HCT116 (cell line): ENCODE measurements at regions not wholly inside any gene's neighbourhood (a gene's known extent, or its start where the extent isn't known, plus 50 kb on each side); places are given as distances from the start of the nearest gene placed in this dataset.
"Not testable (repeated sequence)": the region's sequence is repeated elsewhere in the genome, so short reads cannot be mapped to it uniquely, and the experiment has no call there.

Source experiments
- ATAC-seq: fragments of 200-7000 bp; cut with Tn5 transposase; 2 replicates; pipeline ENCODE4 v1.9.1; 2020; ENCODE audit warnings: mild to moderate bottlenecking, moderate library complexity
- BruUV-seq: library from RNA; stranded (reverse); fragments of 400-500 nt; replicated peaks from 2 replicates; lab custom pipeline; 2021; lab: Mats Ljungman, UMichigan
- CTCF ChIA-PET: fragments of 300-600 bp; sonication (Branson Sonifier 250); formaldehyde crosslinking; loops from one replicate; lab custom pipeline; 2021; ENCODE audit warnings: antibody characterized with exemption; lab: Charles Lee
- POLR2A ChIA-PET: fragments of 300-600, 350-600 bp; sonication (Branson Sonifier 250); formaldehyde crosslinking; loops from one replicate; lab custom pipeline; 2021; ENCODE audit warnings: antibody characterized with exemption; lab: Charles Lee
- RAD21 ChIA-PET, 2 experiments: fragments of 300-600 bp; sonication (Branson Sonifier 250); formaldehyde crosslinking; loops; one replicate each; lab custom pipeline; 2023; ENCODE audit warnings: low total read pairs in 2 of 2; ENCODE audit not compliant: uncharacterized antibody in 2 of 2, unreplicated experiment in 2 of 2, low non-redundant PET in 1 of 2; lab: Charles Lee
- DNase-seq: peaks from one replicate; pipeline ENCODE4 v3.0.0-alpha.2; 2010; ENCODE audit warnings: low read depth, low spot score
- H2AFZ ChIP-seq: fragments of 200-600 bp; shearing (Covaris generic), sonication (generic); 2 replicates; pipeline ENCODE4 v1.6.1; 2017; ENCODE audit warnings: low read depth, mixed run types, mixed read lengths, antibody characterized with exemption, low read length; ENCODE audit not compliant: poor library complexity, severe bottlenecking
- H3K27ac ChIP-seq: 2 replicates; pipeline ENCODE4 v1.5.1; 2012; ENCODE audit warnings: low read depth, low read length
- H3K27me3 ChIP-seq: fragments of 200-600 bp; sonication (generic); 2 replicates; pipeline ENCODE4 v1.6.1; 2016; ENCODE audit warnings: mixed run types, low read length, mixed read lengths; ENCODE audit not compliant: insufficient read depth
- H3K36me3 ChIP-seq, 2 experiments: fragments of 200-500 bp in 1 of 2; fragments of 200-600 bp in 1 of 2; sonication (Bioruptor generic) in 1 of 2; sonication (generic) in 1 of 2; 2 replicates each; pipeline versions ENCODE4 v1.5.1 to v1.6.1; 2014 to 2016; ENCODE audit warnings: low read length in 2 of 2, inconsistent platforms in 1 of 2, mixed read lengths in 1 of 2, mixed run types in 1 of 2; ENCODE audit not compliant: insufficient read depth in 2 of 2, control insufficient read depth in 1 of 2
- H3K4me1 ChIP-seq, 2 experiments: fragments of 200-600 bp in 1 of 2; sonication (generic) in 1 of 2; 2 replicates each; pipeline versions ENCODE4 v1.5.1 to v1.6.1; 2012 to 2017; ENCODE audit warnings: low read length in 2 of 2, inconsistent platforms in 1 of 2, mild to moderate bottlenecking in 1 of 2, mixed read lengths in 1 of 2, mixed run types in 1 of 2, moderate library complexity in 1 of 2; ENCODE audit not compliant: insufficient read depth in 2 of 2, control insufficient read depth in 1 of 2
- H3K4me2 ChIP-seq: fragments of 200-600 bp; sonication (generic); 2 replicates; pipeline ENCODE4 v1.6.1; 2017; ENCODE audit warnings: mixed run types, low read length, mixed read lengths
- H3K4me3 ChIP-seq, 2 experiments: fragments of 200-600 bp in 1 of 2; sonication (generic) in 1 of 2; replicated peaks in 1 of 2; 2 replicates each; pipeline ENCODE4 v1.5.1; 2011 to 2016; ENCODE audit warnings: low read length in 2 of 2, control low read depth in 1 of 2, low read depth in 1 of 2, mild to moderate bottlenecking in 1 of 2, mixed read lengths in 1 of 2, mixed run types in 1 of 2
- H3K79me2 ChIP-seq: fragments of 200-600 bp; sonication (generic); 2 replicates; pipeline ENCODE4 v1.6.1; 2017; ENCODE audit warnings: mild to moderate bottlenecking, mixed run types, low read length, moderate library complexity, mixed read lengths; ENCODE audit not compliant: insufficient read depth
- H3K9ac ChIP-seq: fragments of 200-600 bp; sonication (generic); 2 replicates; pipeline ENCODE4 v1.6.1; 2016; ENCODE audit warnings: low read length, mixed read lengths
- H3K9me2 ChIP-seq: fragments of 200-600 bp; sonication (generic), shearing (Covaris generic); 2 replicates; pipeline ENCODE4 v1.6.1; 2017; ENCODE audit warnings: mixed run types, mild to moderate bottlenecking, moderate library complexity; ENCODE audit not compliant: insufficient read depth
- H3K9me3 ChIP-seq, 2 experiments: fragments of 200-500 bp in 1 of 2; fragments of 200-600 bp in 1 of 2; sonication (Bioruptor generic) in 1 of 2; sonication (generic) in 1 of 2; 2 replicates each; pipeline ENCODE4 v1.6.1; 2014 to 2017; ENCODE audit warnings: low read length in 2 of 2, mixed read lengths in 2 of 2, inconsistent platforms in 1 of 2, low read depth in 1 of 2, mild to moderate bottlenecking in 1 of 2, mixed run types in 1 of 2, moderate library complexity in 1 of 2; ENCODE audit not compliant: control insufficient read depth in 1 of 2, insufficient read depth in 1 of 2
- H4K20me1 ChIP-seq: fragments of 200-600 bp; sonication (generic), shearing (Covaris generic); 2 replicates; pipeline ENCODE4 v1.6.1; 2017; ENCODE audit warnings: mixed run types, mild to moderate bottlenecking, moderate library complexity; ENCODE audit not compliant: insufficient read depth
- POLR2A ChIP-seq: IDR thresholded peaks from 2 replicates; pipeline ENCODE4 v1.7.0; 2011; ENCODE audit warnings: borderline replicate concordance; ENCODE audit not compliant: insufficient read depth, insufficient read length; ENCODE audit errors: extremely low read depth
- SRF ChIP-seq: IDR thresholded peaks from 2 replicates; pipeline ENCODE4 v1.6.1; 2012; ENCODE audit warnings: low read depth
- TCF7L2 ChIP-seq: IDR thresholded peaks from 2 replicates; pipeline ENCODE4 v1.7.0; 2011; ENCODE audit warnings: borderline replicate concordance, inconsistent platforms; ENCODE audit not compliant: insufficient read depth, insufficient read length; ENCODE audit errors: extremely low read depth
- YY1 ChIP-seq: IDR thresholded peaks from 2 replicates; pipeline ENCODE4 v1.6.1; 2011; ENCODE audit warnings: low read length, low read depth, moderate library complexity, mild to moderate bottlenecking; ENCODE audit not compliant: insufficient replicate concordance; ENCODE audit errors: extremely low read depth
- ZFX ChIP-seq: fragments of 450-650 bp; IDR thresholded peaks from 2 replicates; pipeline ENCODE4 v1.6.1; 2017
- intact Hi-C: fragments of 100-400 bp; cut with micrococcal nuclease; formaldehyde crosslinking; loops from 2 replicates; pipeline ENCODE4 v1.10.0; 2022

GRCh38 chr4:145260091-145260490 is 79.7 kb upstream of the OTUD4 start:
- Histone ChIP-seq H4K20me1 (no peaks in the 10 kb centered on the region), H3K79me2 (no peaks in the 10 kb centered on the region), H3K4me3 (no peak overlapping the region), H2AFZ (no peak overlapping the region), H3K27me3 (no peaks in the 10 kb centered on the region), H3K4me2 (no peak overlapping the region), H3K4me1 (no peaks in the 10 kb centered on the region), H3K27ac (no peak overlapping the region), H3K36me3 (no peaks in the 10 kb centered on the region), H3K9me3 (no peaks in the 10 kb centered on the region), H3K9ac (no peak overlapping the region), H3K9me2 (no peaks in the 10 kb centered on the region)
- ChIA-PET POLR2A (no interaction called here), RAD21 (no interaction called here), CTCF (no interaction called here)
- DNase-seq (no peak), ATAC-seq (no peak)
- BruUV-seq, result no TSS peak
- intact Hi-C loops, result no loop called here
- no peak for TF ChIP-seq SRF
- no peak for TF ChIP-seq TCF7L2
- TF ChIP-seq ZFX, result no peak
- TF ChIP-seq POLR2A, result no peak
- TF ChIP-seq YY1, result no peak

- H3K27me3 ChIP-seq, RAD21 ChIA-PET, DNase-seq, POLR2A ChIA-PET, H3K9me3 ChIP-seq, CTCF ChIA-PET, H3K36me3 ChIP-seq, H3K4me3 ChIP-seq, BruUV-seq, ATAC-seq, H3K9me2 ChIP-seq, H3K27ac ChIP-seq, H3K9ac ChIP-seq, intact Hi-C loops, H3K4me1 ChIP-seq, H3K79me2 ChIP-seq, H4K20me1 ChIP-seq, H2AFZ ChIP-seq, H3K4me2 ChIP-seq: not testable (repeated sequence)
Measured at GRCh38 chr4:145255311-145255710, 74.9 kb upstream of the OTUD4 start.
